OCI-LY3 (cell line): ENCODE measurements at regions not wholly inside any gene's neighbourhood (a gene's known extent, or its start where the extent isn't known, plus 50 kb on each side); places are given as distances from the start of the nearest gene placed in this dataset.

ENCODE experiments used
- EZH2phosphoT487 ChIP-seq: fragments of 200-600 bp; shearing (Covaris generic); IDR thresholded peaks from 2 replicates; pipeline ENCODE4 v1.6.1; 2018; ENCODE audit warnings: antibody characterized with exemption, mixed run types, low read depth
- TF ChIP-seq, protein P1 (sequence below): fragments of 200-600, 300-600 bp; sonication (generic); IDR thresholded peaks from 2 replicates; pipeline ENCODE4 v1.5.1; 2014; ENCODE audit warnings: antibody characterized with exemption, low read length, low read depth

DNA sequence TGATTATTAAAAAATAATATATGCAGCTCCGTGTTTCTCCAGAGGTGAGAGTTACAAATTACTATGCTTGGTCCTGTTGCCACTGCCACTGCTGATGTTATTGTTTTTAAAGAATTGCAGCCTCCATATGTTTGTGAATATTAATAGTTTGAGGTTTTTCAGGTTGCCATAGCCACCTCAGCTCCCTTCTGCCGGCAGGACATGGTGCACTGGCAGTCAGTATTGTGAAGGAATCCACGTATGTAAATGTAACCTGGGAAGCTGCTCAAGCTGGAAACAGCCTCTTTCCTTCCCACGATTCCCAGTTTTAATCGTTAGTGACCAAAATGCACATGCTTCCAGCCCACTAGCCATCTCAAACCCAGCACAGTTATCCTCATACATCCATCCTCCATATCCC lies 184.4 kb upstream of the CCNG1 start:
- TF ChIP-seq, protein P1, sequence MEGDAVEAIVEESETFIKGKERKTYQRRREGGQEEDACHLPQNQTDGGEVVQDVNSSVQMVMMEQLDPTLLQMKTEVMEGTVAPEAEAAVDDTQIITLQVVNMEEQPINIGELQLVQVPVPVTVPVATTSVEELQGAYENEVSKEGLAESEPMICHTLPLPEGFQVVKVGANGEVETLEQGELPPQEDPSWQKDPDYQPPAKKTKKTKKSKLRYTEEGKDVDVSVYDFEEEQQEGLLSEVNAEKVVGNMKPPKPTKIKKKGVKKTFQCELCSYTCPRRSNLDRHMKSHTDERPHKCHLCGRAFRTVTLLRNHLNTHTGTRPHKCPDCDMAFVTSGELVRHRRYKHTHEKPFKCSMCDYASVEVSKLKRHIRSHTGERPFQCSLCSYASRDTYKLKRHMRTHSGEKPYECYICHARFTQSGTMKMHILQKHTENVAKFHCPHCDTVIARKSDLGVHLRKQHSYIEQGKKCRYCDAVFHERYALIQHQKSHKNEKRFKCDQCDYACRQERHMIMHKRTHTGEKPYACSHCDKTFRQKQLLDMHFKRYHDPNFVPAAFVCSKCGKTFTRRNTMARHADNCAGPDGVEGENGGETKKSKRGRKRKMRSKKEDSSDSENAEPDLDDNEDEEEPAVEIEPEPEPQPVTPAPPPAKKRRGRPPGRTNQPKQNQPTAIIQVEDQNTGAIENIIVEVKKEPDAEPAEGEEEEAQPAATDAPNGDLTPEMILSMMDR = no peak
- TF ChIP-seq EZH2phosphoT487 = no peak
